Posterior cingulate gyrus (tissue), 11 donors: ENCODE measurements at regions not wholly inside any gene's neighbourhood (a gene's known extent, or its start where the extent isn't known, plus 50 kb on each side); places are given as distances from the start of the nearest gene placed in this dataset.

Experiments
- DNase-seq, 10 donors: peaks; one replicate each; pipeline versions ENCODE4 v3.0.0 to v3.0.0-alpha.2; 2020 to 2021; ENCODE audit warnings: mixed read lengths in 3 of 10
- intact Hi-C: fragments of 100-400 bp; cut with DNase I; formaldehyde crosslinking; loops from one replicate; pipeline ENCODE4 v1.15.1; 2023

- intact Hi-C loops = no loop called here
- DNase-seq = no peak
Measured at GRCh38 chr4:27178061-27178460, 317.4 kb downstream of the STIM2 start.

GRCh38 chr4:27181693-27182092 is 321.1 kb downstream of the STIM2 start:
- intact Hi-C loops = no loop called here
- no peak for DNase-seq

GRCh38 chr4:27182211-27182610 is 321.6 kb downstream of the STIM2 start:
- no peak for DNase-seq
- intact Hi-C loops = no loop called here

GRCh38 chr4:27184508-27185155 is 324.0 kb downstream of the STIM2 start:
- intact Hi-C loops = no loop called here
- DNase-seq = no peak

- no peak for DNase-seq
- intact Hi-C loops = no loop called here
Measured at GRCh38 chr4:27186710-27187109, 326.1 kb downstream of the STIM2 start.

- no peak for DNase-seq
- intact Hi-C loops = no loop called here
Measured at GRCh38 chr4:27187786-27188185, 327.1 kb downstream of the STIM2 start.

GRCh38 chr4:27189683-27190082 is 329.0 kb downstream of the STIM2 start:
- intact Hi-C loops = no loop called here
- DNase-seq = no peak

GRCh38 chr4:27191592-27191991 is 331.0 kb downstream of the STIM2 start:
- intact Hi-C loops = no loop called here
- DNase-seq = no peak

GRCh38 chr4:27194599-27195176 is 334.0 kb downstream of the STIM2 start:
- DNase-seq = no peak
- intact Hi-C loops = no loop called here

- intact Hi-C loops = no loop called here
- DNase-seq = no peak
Measured at GRCh38 chr4:27198246-27198645, 337.6 kb downstream of the STIM2 start.

- no peak for DNase-seq
- intact Hi-C loops = no loop called here
Measured at GRCh38 chr4:27198971-27199370, 338.3 kb downstream of the STIM2 start.

- intact Hi-C loops = no loop called here
Measured at GRCh38 chr4:27206009-27206408, 345.4 kb downstream of the STIM2 start.

GRCh38 chr4:27210956-27211355 is 350.3 kb downstream of the STIM2 start:
- intact Hi-C loops = no loop called here
- no peak for DNase-seq

More at GRCh38 chr4:27206009-27206408, 345.4 kb downstream of the STIM2 start:
- DNase-seq = no peak

GRCh38 chr4:27214010-27214409 is 353.4 kb downstream of the STIM2 start:
- intact Hi-C loops = no loop called here
- no peak for DNase-seq

GRCh38 chr4:27215220-27215826 is 354.7 kb downstream of the STIM2 start:
- no peak for DNase-seq
- intact Hi-C loops = no loop called here

GRCh38 chr4:27217261-27217769 is 356.7 kb downstream of the STIM2 start:
- intact Hi-C loops = no loop called here
- no peak for DNase-seq

GRCh38 chr4:27218013-27218412 is 357.4 kb downstream of the STIM2 start:
- no peak for DNase-seq
- intact Hi-C loops = no loop called here

GRCh38 chr4:27223326-27223725 is 362.7 kb downstream of the STIM2 start:
- intact Hi-C loops = no loop called here
- DNase-seq = no peak

GRCh38 chr4:27233531-27233930 is 372.9 kb downstream of the STIM2 start:
- no peak for DNase-seq
- intact Hi-C loops = no loop called here

GRCh38 chr4:27234306-27234899 is 373.8 kb downstream of the STIM2 start:
- intact Hi-C loops = no loop called here
- no peak for DNase-seq

- DNase-seq = peak in 1 of 10 donors; percentile 7
- intact Hi-C loops = no loop called here
Measured at GRCh38 chr4:27239641-27240040, 379.0 kb downstream of the STIM2 start.

GRCh38 chr4:27242217-27242616 is 381.6 kb downstream of the STIM2 start:
- intact Hi-C loops = no loop called here
- no peak for DNase-seq
